SKM-1 treated with dmso at 0.1 percent for 144 hours (cell line): ENCODE measurements at regions not wholly inside any gene's neighbourhood (a gene's known extent, or its start where the extent isn't known, plus 50 kb on each side); places are given as distances from the start of the nearest gene placed in this dataset.
A peak's percentile ranks its signal among the peaks of the same experiment; 100 is the strongest.

Source experiments
- DNase-seq: peaks from one replicate; lab custom pipeline; 2025; ENCODE audit not compliant: unreplicated experiment; lab: John Stamatoyannopoulos, UW

- DNase-seq = no peak
Measured at GRCh38 chr22:48705917-48706605, 1121.6 kb downstream of the BRD1 start.

DNA sequence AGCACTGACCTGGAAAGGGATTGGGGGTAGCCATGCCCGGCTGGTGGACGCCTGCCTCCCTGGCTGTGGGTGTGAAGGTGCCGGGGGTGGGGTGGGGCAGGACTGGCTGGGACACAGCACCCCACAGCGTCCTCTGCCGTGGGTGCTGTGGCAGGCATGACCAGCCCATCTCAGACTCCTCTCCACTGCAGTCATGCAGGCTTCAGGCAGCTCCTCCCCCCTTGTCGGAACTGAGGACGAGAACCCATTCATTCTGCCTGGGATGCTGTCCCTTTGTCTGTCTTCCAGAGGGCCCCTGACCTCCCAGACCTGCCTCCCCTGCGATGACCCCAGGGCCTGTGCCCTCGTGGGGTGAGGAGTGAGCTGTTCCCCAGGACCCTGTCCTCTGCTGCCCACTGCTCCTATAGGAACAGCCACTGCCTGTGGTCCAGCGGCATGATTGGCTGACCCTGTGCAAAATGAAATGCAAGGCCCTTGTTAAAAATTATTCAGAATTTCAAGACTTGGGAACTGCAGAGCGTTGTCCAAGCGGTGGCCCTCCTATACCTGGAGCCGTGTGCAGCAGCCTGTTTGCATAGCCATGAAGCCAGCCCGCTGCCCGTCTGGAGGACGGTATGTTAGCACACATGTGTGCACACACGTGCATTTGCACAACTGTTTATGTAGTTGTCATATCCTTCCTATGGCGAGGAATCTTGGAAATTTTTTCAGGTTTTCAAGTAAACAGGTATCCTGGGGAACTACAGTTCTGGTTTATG is 1122.3 kb downstream of the BRD1 start:
- DNase-seq = no peak

DNA sequence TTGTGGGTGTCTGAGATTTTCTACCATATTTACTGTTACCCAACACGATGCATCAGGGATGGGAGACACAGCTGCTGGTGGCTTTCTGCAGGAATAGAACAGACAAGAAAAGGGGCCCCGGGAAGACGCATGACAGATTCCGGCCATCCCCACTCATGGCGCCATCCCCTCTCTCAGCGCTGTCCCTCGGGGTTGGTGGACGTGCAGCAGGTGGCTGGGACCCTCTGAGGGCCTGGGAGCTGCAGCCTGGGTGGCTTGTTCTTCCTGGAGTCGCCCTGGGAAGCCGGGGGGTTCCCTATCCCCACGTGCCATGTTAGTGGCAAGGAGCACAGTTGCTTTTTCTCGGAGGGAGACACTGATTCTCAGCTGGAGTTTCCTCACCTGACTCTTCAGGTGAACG is 1123.3 kb downstream of the BRD1 start:
- DNase-seq = no peak

GRCh38 chr22:48703265-48703941 is 1124.3 kb downstream of the BRD1 start:
- no peak for DNase-seq

DNA sequence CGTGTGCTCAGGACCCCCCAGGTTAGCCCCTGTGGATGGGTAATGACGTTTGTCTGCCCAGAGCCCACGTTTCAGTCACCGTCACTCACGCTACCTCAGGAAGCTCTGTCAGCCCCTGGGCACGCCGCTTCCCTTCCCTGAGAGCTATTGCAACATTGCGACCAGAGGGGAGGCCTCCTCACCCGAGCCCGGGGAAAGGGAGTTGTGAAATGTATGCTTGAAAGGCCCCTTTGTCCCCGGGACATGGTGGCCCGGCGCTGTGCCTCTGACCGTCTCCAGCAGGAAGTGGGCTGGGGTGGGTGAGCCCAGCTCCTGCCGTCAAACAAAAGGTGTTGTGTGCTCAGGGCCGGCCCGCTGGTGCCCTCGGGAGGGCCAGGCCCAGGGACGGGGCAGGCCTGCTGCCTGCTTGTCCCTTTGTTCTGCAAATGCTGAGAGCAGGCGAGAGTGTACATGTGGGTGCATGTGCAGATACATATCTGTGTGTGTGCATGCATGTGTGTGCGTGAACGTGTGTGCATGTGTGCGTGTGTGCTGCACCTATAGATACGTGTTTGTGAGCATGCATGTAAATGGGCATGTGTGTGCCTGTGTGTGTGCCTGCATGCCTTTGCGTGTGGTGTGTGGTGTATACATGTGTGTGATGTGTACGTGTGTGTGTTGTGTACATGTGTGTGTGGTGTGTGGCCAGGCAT is 1125.0 kb downstream of the BRD1 start:
- DNase-seq = peak; percentile 87

DNA sequence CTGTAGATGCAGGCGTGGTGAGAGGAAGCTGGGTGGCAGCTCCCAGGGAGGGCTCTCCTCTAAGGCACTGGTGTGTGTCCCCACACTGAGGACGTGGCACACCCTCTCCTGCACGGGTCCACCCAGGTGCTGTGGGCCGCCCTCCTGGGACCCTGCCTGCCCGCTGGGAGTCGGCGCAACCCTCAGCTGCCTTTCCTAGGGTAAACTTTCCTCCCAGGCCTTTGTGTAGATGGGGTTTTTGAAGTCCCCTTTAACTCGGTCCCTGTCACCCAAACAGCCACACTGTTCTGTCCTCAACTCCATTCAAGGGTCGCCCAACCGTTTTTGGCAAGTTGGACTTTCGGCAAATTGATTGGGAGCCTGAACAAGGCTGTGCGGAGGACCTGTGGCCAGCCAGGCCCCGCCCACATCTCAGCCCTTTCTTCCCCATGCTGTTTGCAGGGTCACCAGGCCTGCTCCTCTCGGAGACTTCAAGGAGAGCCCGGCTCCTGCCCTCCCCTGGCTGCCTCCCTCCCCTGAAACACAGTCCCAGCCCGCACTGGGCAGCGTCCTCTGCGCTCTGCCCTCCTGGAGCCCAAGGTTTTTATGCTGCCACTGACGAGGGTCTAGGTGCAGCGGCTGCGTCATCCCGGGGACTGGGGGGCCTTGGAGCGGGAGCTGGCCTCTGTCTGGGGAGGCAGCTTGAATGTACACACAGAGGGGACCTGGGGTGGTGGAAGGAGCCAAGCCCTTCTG is 1126.2 kb downstream of the BRD1 start:
- DNase-seq = no peak

DNA sequence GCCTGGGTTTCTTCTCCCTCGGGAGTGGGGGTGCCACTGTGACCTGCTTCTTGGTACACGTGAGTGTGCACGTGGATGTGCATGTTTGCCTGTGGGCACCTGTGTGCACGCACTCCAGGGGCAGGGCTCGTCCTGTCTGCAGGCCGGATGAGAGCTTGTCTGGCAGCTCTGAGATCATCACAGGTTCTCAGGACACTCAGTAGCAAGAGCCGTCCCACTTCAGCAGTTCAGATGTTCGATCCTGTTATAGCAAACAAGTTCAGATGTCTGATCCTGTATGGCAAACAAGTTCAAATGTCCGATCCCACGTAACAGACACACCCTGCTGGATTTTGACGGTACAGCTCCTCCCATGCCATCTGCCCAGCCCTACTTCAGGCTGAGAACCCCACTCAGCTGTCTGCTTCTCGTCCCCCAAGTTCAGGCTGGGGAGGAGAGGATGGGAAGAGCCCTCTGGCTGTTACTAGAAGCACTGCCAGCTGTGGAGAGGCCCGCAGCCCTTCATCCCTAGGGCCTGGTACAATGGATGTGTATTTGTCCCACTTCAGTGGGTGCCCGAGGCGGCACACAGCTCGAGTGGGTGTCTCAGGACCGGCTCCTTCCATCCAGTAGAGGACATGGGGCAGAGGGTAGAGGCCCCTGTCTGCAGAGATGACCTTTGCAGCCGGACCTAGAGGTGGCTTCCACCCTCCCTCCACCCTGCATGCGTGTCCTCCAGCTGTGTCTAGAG is 1126.9 kb downstream of the BRD1 start:
- no peak for DNase-seq

DNA sequence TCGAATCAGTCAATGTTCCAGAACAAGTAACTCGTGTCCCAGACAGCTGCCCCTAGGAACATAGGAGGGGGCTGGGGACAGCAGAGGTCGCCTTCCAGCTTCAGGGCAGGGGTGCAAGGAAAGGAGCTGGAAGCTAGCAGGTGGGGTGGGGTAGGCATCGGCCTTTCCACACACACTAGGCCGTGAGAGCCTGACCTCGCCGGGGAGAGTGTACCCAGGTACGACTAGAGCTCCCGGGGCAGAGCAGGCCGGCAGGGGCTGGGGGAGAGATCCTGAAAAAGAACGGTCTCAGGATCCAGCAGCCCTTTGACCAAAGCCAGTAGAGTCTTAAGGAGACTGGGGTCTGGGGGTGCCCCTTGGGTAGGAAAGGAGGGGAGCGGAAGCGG is 1127.5 kb downstream of the BRD1 start:
- no peak for DNase-seq

DNA sequence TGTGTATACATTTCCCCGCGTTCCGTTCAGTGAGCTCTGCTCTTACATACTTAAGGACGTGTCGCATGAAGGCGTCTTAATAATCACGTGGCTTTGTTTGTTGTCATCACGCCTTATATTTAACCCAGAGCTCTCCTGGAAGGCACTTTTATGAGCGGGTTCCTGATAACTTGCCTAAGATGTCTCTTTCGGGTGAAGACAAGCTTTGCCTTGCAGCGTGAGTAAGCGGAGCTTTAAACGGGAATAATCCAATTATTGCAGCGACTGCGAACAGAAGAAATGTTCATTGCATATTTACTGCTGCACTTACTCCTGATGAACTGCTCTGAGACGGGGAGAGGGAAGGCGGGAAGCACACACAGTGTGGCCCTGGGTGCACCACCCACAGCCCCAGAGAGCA is 1128.2 kb downstream of the BRD1 start:
- no peak for DNase-seq

DNA sequence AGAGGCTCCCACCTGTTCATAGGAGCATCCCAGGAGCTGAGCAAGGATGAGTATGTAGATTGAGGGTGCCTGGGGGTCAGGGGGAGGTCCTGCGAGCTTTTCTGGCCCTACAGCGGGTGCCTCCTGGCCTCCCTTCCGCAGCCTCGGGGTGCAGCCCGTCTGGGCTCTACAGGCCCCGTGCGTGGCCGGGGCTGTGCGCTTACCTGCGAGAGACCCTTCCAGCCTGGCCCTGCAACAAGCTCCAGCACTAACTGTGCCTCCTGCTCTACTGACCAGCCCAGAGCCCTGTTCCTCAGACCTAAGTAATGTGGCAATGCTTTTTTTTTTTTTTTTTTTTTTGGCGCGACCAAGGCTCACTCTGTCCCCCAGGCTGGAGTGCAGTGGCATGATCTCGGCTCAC is 1129.1 kb downstream of the BRD1 start:
- DNase-seq = no peak

GRCh38 chr22:48697694-48698276 is 1129.9 kb downstream of the BRD1 start:
- no peak for DNase-seq

- DNase-seq = no peak
Measured at GRCh38 chr22:48697223-48697622, 1130.5 kb downstream of the BRD1 start.

- DNase-seq = no peak
Measured at GRCh38 chr22:48696371-48696770, 1131.3 kb downstream of the BRD1 start.

DNA sequence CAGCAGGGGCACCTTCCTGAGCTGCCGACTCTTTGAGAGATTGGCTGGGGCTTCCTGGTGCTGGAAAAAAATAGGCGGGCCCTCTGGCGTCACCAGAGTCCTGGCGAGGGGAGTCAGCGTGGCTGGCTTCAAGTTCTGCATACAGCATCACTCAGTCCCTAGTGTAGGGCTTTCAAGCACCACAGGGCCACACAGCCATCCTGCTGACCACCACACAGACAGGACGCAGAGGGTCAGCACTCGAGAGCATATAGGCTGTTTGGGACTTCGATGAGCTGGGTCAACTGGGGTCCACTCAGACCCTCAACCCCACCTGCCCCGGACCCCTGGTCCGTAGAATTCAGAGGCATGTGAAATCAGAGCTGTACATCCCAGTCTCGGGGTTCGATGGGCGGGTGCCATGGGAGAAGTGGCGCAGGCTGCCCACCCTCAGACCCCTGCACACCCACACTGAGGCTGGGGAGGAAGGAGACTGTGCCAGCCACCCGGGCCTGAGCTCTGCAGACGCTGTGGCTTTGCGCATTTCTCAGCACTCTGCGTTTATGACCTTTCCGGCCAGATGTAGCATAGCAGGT is 1131.9 kb downstream of the BRD1 start:
- no peak for DNase-seq

DNA sequence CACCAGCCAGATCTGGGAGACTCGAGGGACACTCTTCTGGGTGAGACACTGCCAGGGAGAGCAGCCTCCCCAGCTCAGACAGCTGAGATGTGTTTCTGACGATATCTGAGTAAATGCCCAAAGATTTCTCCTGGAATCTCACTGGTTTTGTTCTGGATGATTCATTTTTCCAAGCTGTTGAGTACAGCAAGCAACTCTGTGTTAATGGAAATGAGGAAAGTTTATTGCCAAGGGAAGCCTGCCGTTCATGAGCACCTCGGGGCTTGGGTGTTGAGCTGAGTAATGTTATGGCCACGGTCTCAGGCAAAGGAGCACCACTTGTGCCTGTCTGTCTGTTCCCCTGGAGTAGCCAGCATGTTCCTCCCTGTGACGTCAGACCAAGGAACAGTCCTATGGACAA is 1132.4 kb downstream of the BRD1 start:
- DNase-seq = no peak

DNA sequence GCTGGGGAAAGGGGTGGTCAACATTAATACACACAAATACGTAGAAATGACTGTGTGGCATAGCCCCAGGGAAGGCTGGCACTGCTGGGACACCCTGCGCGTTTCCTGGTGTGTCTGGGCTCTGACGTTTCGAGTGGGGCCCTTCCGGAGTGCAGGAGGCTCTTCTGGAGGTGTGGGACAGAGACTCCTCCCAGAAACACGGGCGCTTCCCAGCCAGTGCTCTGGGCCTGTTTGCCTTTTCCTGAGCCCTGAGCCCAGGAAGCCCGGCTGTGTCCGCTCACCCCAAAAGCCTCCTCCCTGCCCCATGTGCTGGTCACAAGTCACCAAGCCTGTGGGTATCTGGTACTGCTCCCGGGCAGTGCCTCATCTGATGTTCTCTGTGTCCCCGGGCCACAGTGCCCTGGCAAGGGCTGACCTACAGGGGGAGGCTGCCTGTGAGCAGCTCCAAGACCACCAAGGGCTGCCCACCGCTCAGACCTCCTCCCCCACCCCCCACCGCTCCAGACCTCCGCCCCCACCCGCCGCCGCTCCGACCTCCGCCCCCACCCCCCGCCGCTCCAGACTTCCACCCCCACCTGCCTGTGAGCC is 1133.3 kb downstream of the BRD1 start:
- DNase-seq = no peak

GRCh38 chr22:48693377-48694135 is 1134.1 kb downstream of the BRD1 start:
- DNase-seq = no peak

GRCh38 chr22:48692734-48693376 is 1134.8 kb downstream of the BRD1 start:
- no peak for DNase-seq
